ENCODE measurements at regions not wholly inside any gene's neighbourhood (a gene's known extent, or its start where the extent isn't known, plus 50 kb on each side); places are given as distances from the start of the nearest gene placed in this dataset.

DNA sequence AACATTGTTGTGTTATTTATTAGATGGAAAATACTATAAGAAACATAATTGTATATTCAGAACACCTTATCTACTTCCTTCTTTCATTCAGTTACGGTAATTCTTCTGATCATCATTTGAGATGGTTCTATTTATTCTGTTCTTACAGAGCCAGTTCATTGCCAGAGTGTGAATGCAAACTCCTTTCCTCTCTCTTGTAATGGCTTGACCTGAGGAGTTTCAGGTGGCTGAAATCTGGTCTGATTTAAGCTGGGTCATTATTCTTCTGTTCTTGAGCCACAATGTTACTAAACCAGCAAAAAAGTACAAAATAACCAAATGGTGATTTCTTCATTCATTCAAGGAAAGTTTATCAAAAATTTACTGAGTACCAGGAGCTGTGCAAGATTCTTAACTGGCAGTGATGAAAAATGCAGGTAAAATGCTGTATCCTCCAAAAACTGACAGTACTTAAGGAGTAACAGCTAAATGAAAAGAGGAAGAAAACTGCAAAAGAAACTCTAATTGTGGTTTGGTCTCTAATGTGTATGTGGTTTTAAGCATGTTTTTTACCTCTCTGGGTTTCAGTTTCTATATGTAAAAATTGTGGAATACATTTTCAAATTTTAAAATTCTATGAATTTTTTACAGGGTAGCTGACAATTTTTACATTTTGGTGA, 182.4 kb upstream of the UFM1 start:
- H3F3A ChIP-seq (replicated peaks; ENCODE audit: low read depth) = no peaks in the 10 kb centered on the region
- Mint-ChIP-seq H3K36me3 (ENCODE audit: low read depth) (no peaks in the 10 kb centered on the region), H3K9me3 (no peaks in the 10 kb centered on the region), H3K4me1 (no peaks in the 10 kb centered on the region), H3K27me3 (ENCODE audit: insufficient read depth, low read depth, poor library complexity) (no peaks in the 10 kb centered on the region), H3K27ac (no peak overlapping the region), H3K4me3 (no peak overlapping the region)
- DNase-seq (ENCODE audit: low spot score) (no peak), ATAC-seq (no peak)
- no peaks in the 10 kb centered on the region for H3K36me3 ChIP-seq (ENCODE audit: insufficient read depth)
- H2AFZ ChIP-seq = no peak overlapping the region
- no peaks in the 10 kb centered on the region for H3K9me2 ChIP-seq (ENCODE audit: insufficient read depth)
- H4K20me1 ChIP-seq (replicated peaks; ENCODE audit: insufficient read depth) = no peaks in the 10 kb centered on the region
- no peak overlapping the region for H3K4me2 ChIP-seq
- TF ChIP-seq, protein P1, sequence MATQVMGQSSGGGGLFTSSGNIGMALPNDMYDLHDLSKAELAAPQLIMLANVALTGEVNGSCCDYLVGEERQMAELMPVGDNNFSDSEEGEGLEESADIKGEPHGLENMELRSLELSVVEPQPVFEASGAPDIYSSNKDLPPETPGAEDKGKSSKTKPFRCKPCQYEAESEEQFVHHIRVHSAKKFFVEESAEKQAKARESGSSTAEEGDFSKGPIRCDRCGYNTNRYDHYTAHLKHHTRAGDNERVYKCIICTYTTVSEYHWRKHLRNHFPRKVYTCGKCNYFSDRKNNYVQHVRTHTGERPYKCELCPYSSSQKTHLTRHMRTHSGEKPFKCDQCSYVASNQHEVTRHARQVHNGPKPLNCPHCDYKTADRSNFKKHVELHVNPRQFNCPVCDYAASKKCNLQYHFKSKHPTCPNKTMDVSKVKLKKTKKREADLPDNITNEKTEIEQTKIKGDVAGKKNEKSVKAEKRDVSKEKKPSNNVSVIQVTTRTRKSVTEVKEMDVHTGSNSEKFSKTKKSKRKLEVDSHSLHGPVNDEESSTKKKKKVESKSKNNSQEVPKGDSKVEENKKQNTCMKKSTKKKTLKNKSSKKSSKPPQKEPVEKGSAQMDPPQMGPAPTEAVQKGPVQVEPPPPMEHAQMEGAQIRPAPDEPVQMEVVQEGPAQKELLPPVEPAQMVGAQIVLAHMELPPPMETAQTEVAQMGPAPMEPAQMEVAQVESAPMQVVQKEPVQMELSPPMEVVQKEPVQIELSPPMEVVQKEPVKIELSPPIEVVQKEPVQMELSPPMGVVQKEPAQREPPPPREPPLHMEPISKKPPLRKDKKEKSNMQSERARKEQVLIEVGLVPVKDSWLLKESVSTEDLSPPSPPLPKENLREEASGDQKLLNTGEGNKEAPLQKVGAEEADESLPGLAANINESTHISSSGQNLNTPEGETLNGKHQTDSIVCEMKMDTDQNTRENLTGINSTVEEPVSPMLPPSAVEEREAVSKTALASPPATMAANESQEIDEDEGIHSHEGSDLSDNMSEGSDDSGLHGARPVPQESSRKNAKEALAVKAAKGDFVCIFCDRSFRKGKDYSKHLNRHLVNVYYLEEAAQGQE (IDR thresholded peaks at IDR 0.05; ENCODE audit: unreplicated experiment) = no peak
- TF ChIP-seq ZNF331 (CRISPR knock-in tag; IDR thresholded peaks at IDR 0.05; ENCODE audit: low read depth) = no peak
- TF ChIP-seq, protein P2, sequence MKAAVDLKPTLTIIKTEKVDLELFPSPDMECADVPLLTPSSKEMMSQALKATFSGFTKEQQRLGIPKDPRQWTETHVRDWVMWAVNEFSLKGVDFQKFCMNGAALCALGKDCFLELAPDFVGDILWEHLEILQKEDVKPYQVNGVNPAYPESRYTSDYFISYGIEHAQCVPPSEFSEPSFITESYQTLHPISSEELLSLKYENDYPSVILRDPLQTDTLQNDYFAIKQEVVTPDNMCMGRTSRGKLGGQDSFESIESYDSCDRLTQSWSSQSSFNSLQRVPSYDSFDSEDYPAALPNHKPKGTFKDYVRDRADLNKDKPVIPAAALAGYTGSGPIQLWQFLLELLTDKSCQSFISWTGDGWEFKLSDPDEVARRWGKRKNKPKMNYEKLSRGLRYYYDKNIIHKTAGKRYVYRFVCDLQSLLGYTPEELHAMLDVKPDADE (IDR thresholded peaks at IDR 0.05) = no peak
- TF ChIP-seq POLR2AphosphoS5 (IDR thresholded peaks at IDR 0.05; ENCODE audit: low read depth) = no peak
- TF ChIP-seq NANOG (IDR thresholded peaks at IDR 0.05; ENCODE audit: borderline replicate concordance) = no peak
- TF ChIP-seq EZH2phosphoT487 (IDR thresholded peaks at IDR 0.05; ENCODE audit: unreplicated experiment) = no peak
- no peak for TF ChIP-seq JUNB (IDR thresholded peaks at IDR 0.05; ENCODE audit: unreplicated experiment)
- TF ChIP-seq, protein P3, sequence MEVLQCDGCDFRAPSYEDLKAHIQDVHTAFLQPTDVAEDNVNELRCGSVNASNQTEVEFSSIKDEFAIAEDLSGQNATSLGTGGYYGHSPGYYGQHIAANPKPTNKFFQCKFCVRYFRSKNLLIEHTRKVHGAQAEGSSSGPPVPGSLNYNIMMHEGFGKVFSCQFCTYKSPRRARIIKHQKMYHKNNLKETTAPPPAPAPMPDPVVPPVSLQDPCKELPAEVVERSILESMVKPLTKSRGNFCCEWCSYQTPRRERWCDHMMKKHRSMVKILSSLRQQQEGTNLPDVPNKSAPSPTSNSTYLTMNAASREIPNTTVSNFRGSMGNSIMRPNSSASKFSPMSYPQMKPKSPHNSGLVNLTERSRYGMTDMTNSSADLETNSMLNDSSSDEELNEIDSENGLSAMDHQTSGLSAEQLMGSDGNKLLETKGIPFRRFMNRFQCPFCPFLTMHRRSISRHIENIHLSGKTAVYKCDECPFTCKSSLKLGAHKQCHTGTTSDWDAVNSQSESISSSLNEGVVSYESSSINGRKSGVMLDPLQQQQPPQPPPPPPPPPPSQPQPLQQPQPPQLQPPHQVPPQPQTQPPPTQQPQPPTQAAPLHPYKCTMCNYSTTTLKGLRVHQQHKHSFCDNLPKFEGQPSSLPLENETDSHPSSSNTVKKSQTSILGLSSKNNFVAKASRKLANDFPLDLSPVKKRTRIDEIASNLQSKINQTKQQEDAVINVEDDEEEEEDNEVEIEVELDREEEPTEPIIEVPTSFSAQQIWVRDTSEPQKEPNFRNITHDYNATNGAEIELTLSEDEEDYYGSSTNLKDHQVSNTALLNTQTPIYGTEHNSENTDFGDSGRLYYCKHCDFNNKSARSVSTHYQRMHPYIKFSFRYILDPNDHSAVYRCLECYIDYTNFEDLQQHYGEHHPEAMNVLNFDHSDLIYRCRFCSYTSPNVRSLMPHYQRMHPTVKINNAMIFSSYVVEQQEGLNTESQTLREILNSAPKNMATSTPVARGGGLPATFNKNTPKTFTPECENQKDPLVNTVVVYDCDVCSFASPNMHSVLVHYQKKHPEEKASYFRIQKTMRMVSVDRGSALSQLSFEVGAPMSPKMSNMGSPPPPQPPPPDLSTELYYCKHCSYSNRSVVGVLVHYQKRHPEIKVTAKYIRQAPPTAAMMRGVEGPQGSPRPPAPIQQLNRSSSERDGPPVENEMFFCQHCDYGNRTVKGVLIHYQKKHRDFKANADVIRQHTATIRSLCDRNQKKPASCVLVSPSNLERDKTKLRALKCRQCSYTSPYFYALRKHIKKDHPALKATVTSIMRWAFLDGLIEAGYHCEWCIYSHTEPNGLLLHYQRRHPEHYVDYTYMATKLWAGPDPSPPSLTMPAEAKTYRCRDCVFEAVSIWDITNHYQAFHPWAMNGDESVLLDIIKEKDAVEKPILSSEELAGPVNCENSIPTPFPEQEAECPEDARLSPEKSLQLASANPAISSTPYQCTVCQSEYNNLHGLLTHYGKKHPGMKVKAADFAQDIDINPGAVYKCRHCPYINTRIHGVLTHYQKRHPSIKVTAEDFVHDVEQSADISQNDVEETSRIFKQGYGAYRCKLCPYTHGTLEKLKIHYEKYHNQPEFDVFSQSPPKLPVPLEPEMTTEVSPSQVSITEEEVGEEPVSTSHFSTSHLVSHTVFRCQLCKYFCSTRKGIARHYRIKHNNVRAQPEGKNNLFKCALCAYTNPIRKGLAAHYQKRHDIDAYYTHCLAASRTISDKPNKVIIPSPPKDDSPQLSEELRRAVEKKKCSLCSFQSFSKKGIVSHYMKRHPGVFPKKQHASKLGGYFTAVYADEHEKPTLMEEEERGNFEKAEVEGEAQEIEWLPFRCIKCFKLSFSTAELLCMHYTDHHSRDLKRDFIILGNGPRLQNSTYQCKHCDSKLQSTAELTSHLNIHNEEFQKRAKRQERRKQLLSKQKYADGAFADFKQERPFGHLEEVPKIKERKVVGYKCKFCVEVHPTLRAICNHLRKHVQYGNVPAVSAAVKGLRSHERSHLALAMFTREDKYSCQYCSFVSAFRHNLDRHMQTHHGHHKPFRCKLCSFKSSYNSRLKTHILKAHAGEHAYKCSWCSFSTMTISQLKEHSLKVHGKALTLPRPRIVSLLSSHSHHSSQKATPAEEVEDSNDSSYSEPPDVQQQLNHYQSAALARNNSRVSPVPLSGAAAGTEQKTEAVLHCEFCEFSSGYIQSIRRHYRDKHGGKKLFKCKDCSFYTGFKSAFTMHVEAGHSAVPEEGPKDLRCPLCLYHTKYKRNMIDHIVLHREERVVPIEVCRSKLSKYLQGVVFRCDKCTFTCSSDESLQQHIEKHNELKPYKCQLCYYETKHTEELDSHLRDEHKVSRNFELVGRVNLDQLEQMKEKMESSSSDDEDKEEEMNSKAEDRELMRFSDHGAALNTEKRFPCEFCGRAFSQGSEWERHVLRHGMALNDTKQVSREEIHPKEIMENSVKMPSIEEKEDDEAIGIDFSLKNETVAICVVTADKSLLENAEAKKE (CRISPR knock-in tag; IDR thresholded peaks at IDR 0.05) = no peak
- TF ChIP-seq STAT1 (IDR thresholded peaks at IDR 0.05; ENCODE audit: unreplicated experiment) = no peak
- no peak for TF ChIP-seq CREB1 (CRISPR knock-in tag; IDR thresholded peaks at IDR 0.05; ENCODE audit: low read depth)
- no peak for TF ChIP-seq ZNF114 (CRISPR knock-in tag; IDR thresholded peaks at IDR 0.05)
- TF ChIP-seq, protein P4, sequence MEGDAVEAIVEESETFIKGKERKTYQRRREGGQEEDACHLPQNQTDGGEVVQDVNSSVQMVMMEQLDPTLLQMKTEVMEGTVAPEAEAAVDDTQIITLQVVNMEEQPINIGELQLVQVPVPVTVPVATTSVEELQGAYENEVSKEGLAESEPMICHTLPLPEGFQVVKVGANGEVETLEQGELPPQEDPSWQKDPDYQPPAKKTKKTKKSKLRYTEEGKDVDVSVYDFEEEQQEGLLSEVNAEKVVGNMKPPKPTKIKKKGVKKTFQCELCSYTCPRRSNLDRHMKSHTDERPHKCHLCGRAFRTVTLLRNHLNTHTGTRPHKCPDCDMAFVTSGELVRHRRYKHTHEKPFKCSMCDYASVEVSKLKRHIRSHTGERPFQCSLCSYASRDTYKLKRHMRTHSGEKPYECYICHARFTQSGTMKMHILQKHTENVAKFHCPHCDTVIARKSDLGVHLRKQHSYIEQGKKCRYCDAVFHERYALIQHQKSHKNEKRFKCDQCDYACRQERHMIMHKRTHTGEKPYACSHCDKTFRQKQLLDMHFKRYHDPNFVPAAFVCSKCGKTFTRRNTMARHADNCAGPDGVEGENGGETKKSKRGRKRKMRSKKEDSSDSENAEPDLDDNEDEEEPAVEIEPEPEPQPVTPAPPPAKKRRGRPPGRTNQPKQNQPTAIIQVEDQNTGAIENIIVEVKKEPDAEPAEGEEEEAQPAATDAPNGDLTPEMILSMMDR (conservative IDR thresholded peaks at IDR 0.05; ENCODE audit: low read depth in 2 of 2) = no peak
- TF ChIP-seq EZH2 (IDR thresholded peaks at IDR 0.05; ENCODE audit: low read depth, unreplicated experiment) = no peak
- no peaks in the 10 kb centered on the region for H3K27me3 ChIP-seq (ENCODE audit: insufficient read depth)
- no peaks in the 10 kb centered on the region for H3K79me2 ChIP-seq (replicated peaks; ENCODE audit: insufficient read depth)
- H3K27ac ChIP-seq (ENCODE audit: low read depth) = no peak overlapping the region
- H3K4me3 ChIP-seq = no peak overlapping the region
- H3K4me1 ChIP-seq (ENCODE audit: insufficient read depth) = no peaks in the 10 kb centered on the region
